GM12875 (cell line): ENCODE measurements at regions not wholly inside any gene's neighbourhood (a gene's known extent, or its start where the extent isn't known, plus 50 kb on each side); places are given as distances from the start of the nearest gene placed in this dataset.

Experiments used
- H3K4me3 ChIP-seq: one replicate; pipeline ENCODE4 v1.5.1; 2011; ENCODE audit warnings: low read depth, low read length, control low read depth
- TF ChIP-seq, protein P1 (sequence below): IDR thresholded peaks from 2 replicates; pipeline ENCODE4 v1.5.1; 2011; ENCODE audit warnings: low read depth, mild to moderate bottlenecking, control low read depth, inconsistent platforms, low read length, moderate library complexity, borderline replicate concordance; ENCODE audit not compliant: insufficient read depth

DNA sequence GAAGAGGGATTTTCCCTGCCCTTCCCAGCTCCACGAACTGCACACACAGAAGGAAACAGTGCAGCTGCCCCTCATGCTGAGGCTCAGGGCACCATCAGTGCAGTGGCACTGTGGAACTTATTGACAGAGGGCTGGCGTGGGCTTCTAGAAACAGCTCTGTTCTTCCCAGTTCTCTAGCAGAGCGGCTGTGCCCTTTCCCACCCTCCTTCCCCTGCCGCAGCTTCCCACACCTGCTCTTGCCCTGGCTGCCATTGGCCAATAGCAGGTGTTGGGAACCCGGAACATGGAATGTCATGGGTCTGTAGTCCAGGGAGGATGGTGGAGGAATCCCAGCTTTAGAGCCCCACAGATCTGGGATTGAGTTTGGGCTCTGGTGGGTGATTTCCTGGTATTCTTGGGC is 343.8 kb downstream of the RPS6KC1 start:
- no peak overlapping the region for H3K4me3 ChIP-seq
- TF ChIP-seq, protein P1, sequence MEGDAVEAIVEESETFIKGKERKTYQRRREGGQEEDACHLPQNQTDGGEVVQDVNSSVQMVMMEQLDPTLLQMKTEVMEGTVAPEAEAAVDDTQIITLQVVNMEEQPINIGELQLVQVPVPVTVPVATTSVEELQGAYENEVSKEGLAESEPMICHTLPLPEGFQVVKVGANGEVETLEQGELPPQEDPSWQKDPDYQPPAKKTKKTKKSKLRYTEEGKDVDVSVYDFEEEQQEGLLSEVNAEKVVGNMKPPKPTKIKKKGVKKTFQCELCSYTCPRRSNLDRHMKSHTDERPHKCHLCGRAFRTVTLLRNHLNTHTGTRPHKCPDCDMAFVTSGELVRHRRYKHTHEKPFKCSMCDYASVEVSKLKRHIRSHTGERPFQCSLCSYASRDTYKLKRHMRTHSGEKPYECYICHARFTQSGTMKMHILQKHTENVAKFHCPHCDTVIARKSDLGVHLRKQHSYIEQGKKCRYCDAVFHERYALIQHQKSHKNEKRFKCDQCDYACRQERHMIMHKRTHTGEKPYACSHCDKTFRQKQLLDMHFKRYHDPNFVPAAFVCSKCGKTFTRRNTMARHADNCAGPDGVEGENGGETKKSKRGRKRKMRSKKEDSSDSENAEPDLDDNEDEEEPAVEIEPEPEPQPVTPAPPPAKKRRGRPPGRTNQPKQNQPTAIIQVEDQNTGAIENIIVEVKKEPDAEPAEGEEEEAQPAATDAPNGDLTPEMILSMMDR = no peak

DNA sequence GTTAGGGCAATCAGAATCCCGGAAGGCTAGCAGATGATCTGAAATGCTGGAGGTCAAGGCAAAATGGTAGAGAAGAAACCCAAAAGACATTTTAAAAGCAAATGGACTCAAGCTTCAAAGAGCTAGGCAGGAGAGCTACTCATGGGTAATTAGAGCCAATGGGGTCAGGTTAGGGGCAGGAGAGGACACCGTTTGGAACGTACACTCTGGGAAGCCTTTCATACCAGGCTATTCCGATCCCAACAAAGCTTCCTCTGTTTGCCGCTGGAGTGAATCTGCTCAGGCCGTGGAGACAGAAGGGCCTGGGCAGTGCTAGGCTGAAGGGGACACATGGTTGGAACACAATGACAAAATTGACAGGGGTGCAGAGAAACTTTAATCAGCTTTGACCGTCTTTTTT is 346.6 kb downstream of the RPS6KC1 start:
- TF ChIP-seq, protein P1 = no peak
- no peak overlapping the region for H3K4me3 ChIP-seq

DNA sequence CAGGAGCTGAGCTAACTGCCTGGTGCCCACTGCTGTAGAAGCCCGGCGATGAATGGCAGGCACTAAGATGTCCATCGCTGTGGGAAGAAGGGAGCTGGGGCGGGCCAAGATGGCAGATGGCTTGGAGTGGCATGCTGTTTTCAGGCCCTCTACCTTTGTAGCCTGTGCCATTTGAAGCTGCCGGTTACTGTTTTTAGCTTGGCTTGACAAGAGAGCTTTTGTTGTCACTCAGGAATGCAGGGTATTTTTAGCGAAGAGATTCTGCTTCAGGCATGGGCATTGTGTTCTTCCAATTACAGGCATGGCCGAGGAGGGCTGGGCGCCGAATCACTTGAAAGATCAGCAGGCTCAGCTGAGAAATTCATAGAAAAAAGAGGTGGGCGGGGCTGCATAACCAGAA is 348.7 kb downstream of the RPS6KC1 start:
- H3K4me3 ChIP-seq = no peak overlapping the region
- TF ChIP-seq, protein P1 = no peak

DNA sequence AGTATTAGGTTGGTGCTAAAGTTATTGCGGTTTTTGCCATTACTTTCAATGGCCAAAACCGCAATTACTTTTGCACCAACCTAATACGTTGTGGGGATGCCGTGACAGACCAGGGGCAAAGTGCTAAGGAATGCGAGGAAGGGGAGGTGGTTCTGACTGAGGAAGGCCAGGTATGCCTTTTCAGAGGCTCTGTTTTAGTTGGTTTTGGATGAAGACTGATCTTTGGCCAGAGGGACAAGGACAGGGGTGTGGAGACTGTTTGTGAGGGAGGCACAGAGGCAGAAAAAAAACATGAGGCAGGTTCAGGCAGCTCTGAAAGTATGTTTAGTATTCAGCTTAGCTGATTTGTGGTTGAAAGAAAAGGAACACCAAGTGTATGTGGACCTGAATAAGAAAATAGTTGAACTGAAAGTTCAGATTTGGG is 358.2 kb downstream of the RPS6KC1 start:
- TF ChIP-seq, protein P1 = no peak
- H3K4me3 ChIP-seq = no peak overlapping the region

DNA sequence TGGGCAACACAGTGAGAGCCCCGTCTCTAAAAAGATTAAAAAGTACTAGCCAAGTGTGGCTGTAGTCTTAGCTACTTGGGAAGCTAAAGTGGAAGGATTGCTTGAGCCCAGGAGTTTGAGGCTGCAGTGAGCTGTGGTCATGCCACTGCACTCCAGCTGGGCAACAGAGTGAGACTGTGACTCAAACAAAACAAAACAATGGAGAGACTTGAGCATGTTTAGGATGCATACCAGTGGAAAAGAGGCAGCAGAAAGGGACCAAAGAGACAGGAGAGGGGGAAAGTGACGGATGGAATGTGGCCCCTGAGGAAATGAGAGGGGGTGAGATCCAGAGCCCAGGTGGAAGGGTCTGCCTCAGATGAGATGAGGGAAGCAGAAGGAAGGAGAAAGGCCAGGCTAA is 358.9 kb downstream of the RPS6KC1 start:
- no peak overlapping the region for H3K4me3 ChIP-seq
- TF ChIP-seq, protein P1 = no peak

DNA sequence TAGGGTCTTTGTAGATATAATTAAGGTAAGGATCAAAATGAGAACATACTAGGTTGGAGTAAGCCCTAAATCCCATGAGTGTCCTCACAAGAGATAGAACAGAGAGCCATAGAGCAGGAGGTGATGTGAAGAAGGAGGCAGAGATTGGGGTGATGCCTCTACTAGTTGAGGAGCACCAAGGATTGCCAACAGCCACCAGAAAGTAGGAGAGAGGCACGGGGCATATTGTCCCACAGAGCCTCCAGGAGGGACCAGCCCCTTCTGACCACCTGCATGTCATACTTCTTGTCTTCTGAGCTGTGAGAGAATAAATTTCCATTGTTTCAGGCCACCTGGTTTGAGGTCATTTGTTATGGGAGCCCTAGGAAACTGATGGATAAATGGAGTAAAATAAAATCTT is 363.3 kb downstream of the RPS6KC1 start:
- H3K4me3 ChIP-seq = no peak overlapping the region
- TF ChIP-seq, protein P1 = no peak

DNA sequence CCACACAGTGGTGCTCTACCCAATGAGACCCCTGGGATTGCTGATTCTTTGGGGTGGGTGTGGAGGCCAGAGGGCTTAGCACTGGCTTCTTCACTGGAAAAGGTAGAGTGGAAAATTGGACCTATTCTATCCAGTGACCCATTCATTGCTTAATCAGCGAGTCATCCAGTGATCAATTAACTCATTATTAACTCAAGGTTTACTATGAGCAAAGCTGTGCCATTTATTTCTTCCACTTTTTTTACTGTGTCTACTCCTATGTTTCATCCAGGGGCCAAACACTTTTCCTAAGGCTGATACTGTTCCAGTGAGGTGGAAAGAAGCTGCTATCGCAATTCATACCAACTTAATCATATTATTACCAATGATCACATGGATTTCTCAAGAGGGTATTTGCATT is 363.9 kb downstream of the RPS6KC1 start:
- TF ChIP-seq, protein P1 = no peak
- H3K4me3 ChIP-seq = no peak overlapping the region
